Panc1 (cell line): ENCODE measurements at regions not wholly inside any gene's neighbourhood (a gene's known extent, or its start where the extent isn't known, plus 50 kb on each side); places are given as distances from the start of the nearest gene placed in this dataset.

ENCODE experiments used
- CTCF ChIP-seq: fragments of 450-650 bp; IDR thresholded peaks from 2 replicates; pipeline ENCODE4 v1.5.1; 2017; ENCODE audit warnings: mild to moderate bottlenecking
- POLR2AphosphoS5 ChIP-seq: IDR thresholded peaks from 2 replicates; pipeline ENCODE4 v1.6.1; 2012; ENCODE audit warnings: mild to moderate bottlenecking, low read depth, low read length, moderate library complexity
- REST ChIP-seq, 2 experiments: IDR thresholded peaks; 2 replicates each; pipeline ENCODE4 v1.6.1; 2011 to 2012; ENCODE audit warnings: low read depth in 2 of 2, control low read depth in 1 of 2, low read length in 1 of 2, mild to moderate bottlenecking in 1 of 2, moderate library complexity in 1 of 2; ENCODE audit not compliant: insufficient read depth in 1 of 2
- SIN3A ChIP-seq: IDR thresholded peaks from 2 replicates; pipeline ENCODE4 v1.6.1; 2012; ENCODE audit warnings: low read depth, mild to moderate bottlenecking, low read length, moderate library complexity, borderline replicate concordance; ENCODE audit not compliant: insufficient read depth
- TCF7L2 ChIP-seq: IDR thresholded peaks from 2 replicates; pipeline ENCODE4 v1.6.1; 2011; ENCODE audit warnings: mild to moderate bottlenecking, low read depth, low read length, inconsistent platforms

- TF ChIP-seq CTCF (no peak), POLR2AphosphoS5 (no peak), REST (IDR thresholded peaks at IDR 0.05; ENCODE audit: insufficient read depth in 1 of 2, low read depth in 2 of 2, low read length in 1 of 2) (no peak), TCF7L2 (no peak), SIN3A (no peak)
These were observed 118.0 kb upstream of the UGP2 start for GRCh38 chr2:63723709-63724108.
